Transverse colon (tissue), 4 donors: ENCODE measurements at regions not wholly inside any gene's neighbourhood (a gene's known extent, or its start where the extent isn't known, plus 50 kb on each side); places are given as distances from the start of the nearest gene placed in this dataset.

Experiments used
- DNase-seq: peaks from one replicate; pipeline ENCODE4 v3.0.0-alpha.2; 2019
- H3K27ac ChIP-seq, 4 donors: fragments of 200-600 bp; sonication (generic); 2 replicates each; pipeline ENCODE4 v1.5.1; 2016 to 2018; ENCODE audit warnings: inconsistent platforms in 4 of 4
- H3K27me3 ChIP-seq: fragments of 200-600 bp; sonication (generic); 2 replicates; pipeline ENCODE4 v1.5.1; 2017; ENCODE audit warnings: inconsistent platforms
- H3K36me3 ChIP-seq, 4 donors: fragments of 200-600 bp; sonication (generic); 2 replicates each; pipeline ENCODE4 v1.5.1; 2017 to 2019; ENCODE audit warnings: inconsistent platforms in 4 of 4
- H3K4me1 ChIP-seq, 4 donors: fragments of 200-600 bp; sonication (generic); 2 replicates each; pipeline ENCODE4 v1.5.1; 2017 to 2020; ENCODE audit warnings: inconsistent platforms in 4 of 4
- H3K4me3 ChIP-seq, 4 donors: fragments of 200-600 bp; sonication (generic); 1 replicate in 1 of 4; 2 replicates in 3 of 4; pipeline versions ENCODE4 v1.5.1 to v1.6.1; 2017 to 2019; ENCODE audit warnings: inconsistent platforms in 4 of 4
- H3K9me3 ChIP-seq, 2 donors: fragments of 200-600 bp; sonication (generic); 2 replicates each; pipeline ENCODE4 v1.5.1; 2017 to 2019; ENCODE audit warnings: inconsistent platforms in 2 of 2
- EP300 ChIP-seq: sonication (generic); formaldehyde crosslinking; IDR thresholded peaks from one replicate; pipeline ENCODE4 v1.6.1; 2017; ENCODE audit warnings: antibody characterized with exemption, low read depth
- POLR2A ChIP-seq: fragments of 450-650 bp; IDR thresholded peaks from one replicate; pipeline ENCODE4 v1.6.1; 2016; ENCODE audit warnings: antibody characterized with exemption, mild to moderate bottlenecking, moderate library complexity
- POLR2AphosphoS5 ChIP-seq, 3 donors: sonication (generic); formaldehyde crosslinking; IDR thresholded peaks; one replicate each; pipeline ENCODE4 v1.6.1; 2016; ENCODE audit warnings: antibody characterized with exemption in 3 of 3
- WGBS, 2 donors: methylation state at CpG; one replicate each; pipeline ENCODE4 v1.1.5; 2018; ENCODE audit warnings: low coverage in 1 of 2; 5-methylcytosine and 5-hydroxymethylcytosine counted together
- in situ Hi-C, 4 donors: fragments of 200-750 bp; cut with MboI; loops; one replicate each; pipeline versions ENCODE4 v1.15.0 to v1.15.1; 2017; ENCODE audit warnings: low sequenced_read_pairs in 3 of 4, low pct_ligation_motif_present in 1 of 4, low pct_unique_long_range_greater_than_20kb in 1 of 4
- intact Hi-C: fragments of 100-400 bp; cut with DNase I; formaldehyde crosslinking; loops from one replicate; pipeline ENCODE4 v1.15.1; 2023; ENCODE audit warnings: low total_unique reads
- TF ChIP-seq, protein P1 (sequence below), 5 experiments: fragments of 200-600 bp in 3 of 5; fragments of 450-650 bp in 2 of 5; sonication (generic) in 3 of 5; IDR thresholded peaks; 1 replicate in 2 of 5; 2 replicates in 3 of 5; pipeline ENCODE4 v1.5.1; 2016 to 2017; ENCODE audit warnings: antibody characterized with exemption in 5 of 5, inconsistent platforms in 3 of 5, mild to moderate bottlenecking in 2 of 5, moderate library complexity in 1 of 5

GRCh38 chr11:123304828-123305466 lies 109.9 kb upstream of the CLMP start:
- DNase-seq = no peak
- WGBS, 2 donors = 69 to 75% methylated on average over 2 to 8 of the region's 8 CpGs
- no peak for TF ChIP-seq POLR2A
- TF ChIP-seq EP300 = no peak
- no peak for TF ChIP-seq POLR2AphosphoS5 (IDR thresholded peaks at IDR 0.05)
- intact Hi-C loops (loop anchor here (5.0 kb wide), 1 partner anchor 172 kb away; no protein-coding TSS in a partner anchor), in situ Hi-C loops (loop anchor here (5.0 to 25.0 kb wide), 3 partner anchors 172 to 182 kb away; no protein-coding TSS in a partner anchor)
- no peak overlapping the region for H3K27ac ChIP-seq
- H3K4me3 ChIP-seq = no peak overlapping the region
- H3K4me1 ChIP-seq = peaks cover 8 to 17% (median 10%) of the 10 kb centered on the region in 4 donors
- H3K27me3 ChIP-seq = peaks cover 25% of the 10 kb centered on the region
- no peaks in the 10 kb centered on the region for H3K36me3 ChIP-seq
- no peaks in the 10 kb centered on the region for H3K9me3 ChIP-seq

DNA sequence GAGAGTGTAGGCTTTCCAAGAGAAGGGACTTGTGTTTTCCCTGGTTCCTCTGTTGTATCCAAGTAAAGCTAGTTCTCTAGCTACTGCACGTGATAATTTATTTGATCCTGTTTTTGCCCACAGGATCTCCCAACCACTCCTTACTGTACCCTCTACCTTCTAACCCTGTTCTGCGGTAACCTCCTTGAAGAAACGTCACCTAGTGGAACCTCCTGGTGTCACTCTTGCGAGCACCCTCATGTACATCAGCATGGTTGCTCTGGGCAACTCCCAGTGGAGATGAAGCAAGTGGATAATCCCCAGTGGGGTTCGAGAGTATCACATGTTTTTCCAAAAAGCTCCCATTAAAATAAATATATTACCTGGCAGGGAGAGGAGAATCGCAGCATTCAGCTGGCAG lies 108.9 kb upstream of the CLMP start:
- DNase-seq = no peak
- WGBS, 2 donors = 75 to 85% methylated on average over 5 to 6 of the region's 6 CpGs
- in situ Hi-C loops (loop anchor here in 3 of 4 donors (10.0 to 25.0 kb wide), 2 partner anchors 181 to 183 kb away; no protein-coding TSS in a partner anchor), intact Hi-C loops (loop anchor here (5.0 kb wide), 1 partner anchor 173 kb away; no protein-coding TSS in a partner anchor)
- Histone ChIP-seq H3K4me3 (no peak overlapping the region), H3K4me1 (peaks cover 8 to 17% (median 10%) of the 10 kb centered on the region in 4 donors), H3K36me3 (no peaks in the 10 kb centered on the region), H3K9me3 (no peaks in the 10 kb centered on the region), H3K27me3 (peaks cover 28% of the 10 kb centered on the region), H3K27ac (no peak overlapping the region)
- TF ChIP-seq EP300 = no peak
- no peak for TF ChIP-seq POLR2A
- no peak for TF ChIP-seq POLR2AphosphoS5 (IDR thresholded peaks at IDR 0.05)
- TF ChIP-seq, protein P1, sequence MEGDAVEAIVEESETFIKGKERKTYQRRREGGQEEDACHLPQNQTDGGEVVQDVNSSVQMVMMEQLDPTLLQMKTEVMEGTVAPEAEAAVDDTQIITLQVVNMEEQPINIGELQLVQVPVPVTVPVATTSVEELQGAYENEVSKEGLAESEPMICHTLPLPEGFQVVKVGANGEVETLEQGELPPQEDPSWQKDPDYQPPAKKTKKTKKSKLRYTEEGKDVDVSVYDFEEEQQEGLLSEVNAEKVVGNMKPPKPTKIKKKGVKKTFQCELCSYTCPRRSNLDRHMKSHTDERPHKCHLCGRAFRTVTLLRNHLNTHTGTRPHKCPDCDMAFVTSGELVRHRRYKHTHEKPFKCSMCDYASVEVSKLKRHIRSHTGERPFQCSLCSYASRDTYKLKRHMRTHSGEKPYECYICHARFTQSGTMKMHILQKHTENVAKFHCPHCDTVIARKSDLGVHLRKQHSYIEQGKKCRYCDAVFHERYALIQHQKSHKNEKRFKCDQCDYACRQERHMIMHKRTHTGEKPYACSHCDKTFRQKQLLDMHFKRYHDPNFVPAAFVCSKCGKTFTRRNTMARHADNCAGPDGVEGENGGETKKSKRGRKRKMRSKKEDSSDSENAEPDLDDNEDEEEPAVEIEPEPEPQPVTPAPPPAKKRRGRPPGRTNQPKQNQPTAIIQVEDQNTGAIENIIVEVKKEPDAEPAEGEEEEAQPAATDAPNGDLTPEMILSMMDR (IDR thresholded peaks at IDR 0.05) = no peak

DNA sequence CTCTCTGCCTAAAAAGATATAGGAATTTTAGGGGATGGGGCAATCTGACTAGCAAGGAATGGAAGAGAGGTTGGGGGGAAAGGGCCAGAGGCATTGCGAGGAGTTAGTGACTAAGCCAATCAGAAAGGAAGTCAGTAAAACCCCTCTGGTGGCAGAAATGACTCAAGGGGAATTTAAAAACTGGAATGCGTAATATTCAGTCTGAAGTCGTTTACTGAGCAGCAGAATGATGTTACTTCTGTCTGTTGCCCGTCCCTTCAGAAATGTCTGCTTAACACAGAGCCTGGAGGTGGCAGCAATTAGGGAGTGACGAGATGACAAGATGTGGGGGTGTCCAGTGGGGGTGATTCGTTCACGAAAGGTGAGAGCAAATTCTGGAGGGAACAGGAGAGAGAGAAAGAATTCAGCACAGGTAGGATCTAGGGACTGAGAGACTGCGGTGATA lies 107.7 kb upstream of the CLMP start:
- no peak overlapping the region for H3K27ac ChIP-seq
- peaks cover 8 to 13% (median 10%) of the 10 kb centered on the region in 4 donors for H3K4me1 ChIP-seq
- intact Hi-C loops = loop anchor here (5.0 kb wide), 1 partner anchor 175 kb away; no protein-coding TSS in a partner anchor
- H3K36me3 ChIP-seq = no peaks in the 10 kb centered on the region
- H3K27me3 ChIP-seq = peaks cover 28% of the 10 kb centered on the region
- H3K9me3 ChIP-seq = no peaks in the 10 kb centered on the region
- WGBS, 2 donors = 52 to 61% methylated on average over 7 to 8 of the region's 8 CpGs
- H3K4me3 ChIP-seq = no peak overlapping the region
- no peak for DNase-seq
- in situ Hi-C loops = loop anchor here in 3 of 4 donors (10.0 to 25.0 kb wide), 2 partner anchors 182 to 185 kb away; no protein-coding TSS in a partner anchor
- TF ChIP-seq, protein P1 (IDR thresholded peaks at IDR 0.05) = no peak
- TF ChIP-seq POLR2A = no peak
- TF ChIP-seq EP300 = no peak
- TF ChIP-seq POLR2AphosphoS5 (IDR thresholded peaks at IDR 0.05) = no peak

- Histone ChIP-seq H3K27ac (no peak overlapping the region), H3K27me3 (peaks cover 28% of the 10 kb centered on the region), H3K4me3 (peak overlapping the region; percentile 20 to 54 (median 36)), H3K36me3 (no peaks in the 10 kb centered on the region), H3K4me1 (peaks cover 8 to 13% (median 10%) of the 10 kb centered on the region in 4 donors), H3K9me3 (no peaks in the 10 kb centered on the region)
- TF ChIP-seq POLR2AphosphoS5 (IDR thresholded peaks at IDR 0.05) = no peak
- TF ChIP-seq, protein P1 (IDR thresholded peaks at IDR 0.05) = peak; percentile 36 to 91 (median 84)
- TF ChIP-seq EP300 = no peak
- TF ChIP-seq POLR2A = no peak
- WGBS, 2 donors = 8% methylated on average over 51 of the region's 56 CpGs; no CpG with 5 or more reads in 1 of the 2 donors
- DNase-seq = peak; percentile 63
- intact Hi-C loops = loop anchor here (5.0 kb wide), 1 partner anchor 175 kb away; no protein-coding TSS in a partner anchor
- in situ Hi-C loops = loop anchor here in 3 of 4 donors (10.0 to 25.0 kb wide), 2 partner anchors 183 to 185 kb away; no protein-coding TSS in a partner anchor
Observed at GRCh38 chr11:123301696-123302400, 106.8 kb upstream of the CLMP start.
